ENCODE measurements at regions not wholly inside any gene's neighbourhood (a gene's known extent, or its start where the extent isn't known, plus 50 kb on each side); places are given as distances from the start of the nearest gene placed in this dataset.

DNA sequence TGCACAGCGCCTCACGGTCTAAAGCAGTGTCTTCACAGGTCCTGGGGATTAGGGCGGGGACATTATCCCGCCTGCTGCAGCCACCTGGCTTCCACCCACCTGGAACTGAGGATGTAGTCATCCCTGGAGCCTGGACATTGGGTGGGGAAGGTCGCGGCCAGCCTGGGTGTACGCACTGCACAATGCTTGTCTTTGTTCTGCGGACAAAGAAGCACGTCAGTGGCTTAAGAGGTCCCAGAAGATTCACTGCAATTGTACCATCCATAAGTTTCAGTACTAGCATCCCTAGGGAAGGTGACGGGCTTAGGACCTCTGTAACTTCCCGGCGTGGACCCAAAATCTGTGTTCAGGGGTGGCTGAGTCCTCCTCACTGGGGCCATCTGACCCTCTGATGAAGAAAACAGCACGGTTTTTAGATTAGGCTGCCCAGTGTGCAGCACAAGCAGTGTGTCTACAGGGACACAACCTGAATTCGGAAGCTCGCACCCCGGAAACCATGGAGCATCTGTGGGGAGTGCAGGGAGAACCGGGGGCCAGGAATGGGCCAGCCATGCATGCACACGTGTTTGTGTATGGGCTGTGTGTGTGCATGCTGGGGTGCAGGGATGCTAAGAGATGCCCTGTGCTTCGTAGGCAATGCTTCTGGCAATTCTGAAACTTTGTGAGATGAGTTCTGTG lies 342.6 kb upstream of the B3GAT1 start:
- in situ Hi-C loops (cut with MboI; ENCODE audit: low pct_ligation_motif_present in 1 of 4, low pct_unique_long_range_greater_than_20kb in 1 of 4, low sequenced_read_pairs in 3 of 4) (no loop called here), intact Hi-C loops (cut with DNase I; ENCODE audit: low total_unique reads) (no loop called here)
- H3K36me3 ChIP-seq, result no peaks in the 10 kb centered on the region
- no peak for DNase-seq
- H3K9me3 ChIP-seq, result no peaks in the 10 kb centered on the region
- H3K4me1 ChIP-seq, result no peaks in the 10 kb centered on the region
- no peak overlapping the region for H3K27ac ChIP-seq
- TF ChIP-seq POLR2A (IDR thresholded peaks at IDR 0.05), result no peak
- no peak for TF ChIP-seq EP300 (IDR thresholded peaks at IDR 0.05; ENCODE audit: low read depth)
- TF ChIP-seq POLR2AphosphoS5 (IDR thresholded peaks at IDR 0.05), result no peak
- TF ChIP-seq, protein P1, sequence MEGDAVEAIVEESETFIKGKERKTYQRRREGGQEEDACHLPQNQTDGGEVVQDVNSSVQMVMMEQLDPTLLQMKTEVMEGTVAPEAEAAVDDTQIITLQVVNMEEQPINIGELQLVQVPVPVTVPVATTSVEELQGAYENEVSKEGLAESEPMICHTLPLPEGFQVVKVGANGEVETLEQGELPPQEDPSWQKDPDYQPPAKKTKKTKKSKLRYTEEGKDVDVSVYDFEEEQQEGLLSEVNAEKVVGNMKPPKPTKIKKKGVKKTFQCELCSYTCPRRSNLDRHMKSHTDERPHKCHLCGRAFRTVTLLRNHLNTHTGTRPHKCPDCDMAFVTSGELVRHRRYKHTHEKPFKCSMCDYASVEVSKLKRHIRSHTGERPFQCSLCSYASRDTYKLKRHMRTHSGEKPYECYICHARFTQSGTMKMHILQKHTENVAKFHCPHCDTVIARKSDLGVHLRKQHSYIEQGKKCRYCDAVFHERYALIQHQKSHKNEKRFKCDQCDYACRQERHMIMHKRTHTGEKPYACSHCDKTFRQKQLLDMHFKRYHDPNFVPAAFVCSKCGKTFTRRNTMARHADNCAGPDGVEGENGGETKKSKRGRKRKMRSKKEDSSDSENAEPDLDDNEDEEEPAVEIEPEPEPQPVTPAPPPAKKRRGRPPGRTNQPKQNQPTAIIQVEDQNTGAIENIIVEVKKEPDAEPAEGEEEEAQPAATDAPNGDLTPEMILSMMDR (IDR thresholded peaks at IDR 0.05), result no peak
- 69% methylated on average over 18 of the region's 19 CpGs; no CpG with 5 or more reads in 1 of the 2 donors for WGBS, 2 donors (ENCODE audit: low coverage in 1 of 2)
- H3K27me3 ChIP-seq, result no peaks in the 10 kb centered on the region
- H3K4me3 ChIP-seq, result no peak overlapping the region

DNA sequence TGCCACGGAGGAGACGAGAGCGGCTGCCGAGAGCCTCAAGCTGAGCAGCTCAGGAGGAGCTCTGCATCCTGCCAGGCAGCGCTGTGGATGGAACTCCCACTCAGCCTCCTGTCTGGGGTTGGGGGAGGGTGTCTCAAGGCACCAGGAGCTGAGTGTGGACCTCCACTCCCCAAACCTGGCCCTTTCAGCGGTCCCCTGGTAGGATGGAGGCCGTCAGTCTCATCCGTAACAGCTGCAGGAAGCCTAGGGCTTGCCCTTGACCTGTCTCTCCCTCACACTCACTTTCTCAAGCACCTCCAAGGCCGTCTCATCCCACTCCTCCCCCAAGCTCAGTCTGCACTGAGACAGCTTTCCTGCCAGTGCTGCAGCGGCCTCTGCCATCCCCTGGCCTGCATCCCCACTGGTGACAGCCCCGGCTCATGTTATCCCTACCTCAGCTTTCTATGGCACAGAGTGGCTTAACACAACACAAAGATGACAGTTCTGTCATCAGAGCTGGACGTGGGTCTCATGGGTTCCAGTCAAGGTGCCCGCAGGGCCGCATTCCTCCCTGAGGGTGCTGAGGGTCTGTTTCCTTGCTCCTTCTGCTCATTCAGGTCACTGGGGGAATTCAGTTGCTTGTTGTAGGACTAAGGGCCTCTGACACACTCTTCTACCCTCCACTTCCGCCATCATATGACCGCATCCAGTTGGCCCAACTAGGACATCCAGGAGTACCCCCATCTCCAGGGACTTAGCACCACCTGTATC lies 341.9 kb upstream of the B3GAT1 start:
- 76% methylated on average over 16 of the region's 16 CpGs; no CpG with 5 or more reads in 1 of the 2 donors for WGBS, 2 donors (ENCODE audit: low coverage in 1 of 2)
- in situ Hi-C loops (cut with MboI; ENCODE audit: low pct_ligation_motif_present in 1 of 4, low pct_unique_long_range_greater_than_20kb in 1 of 4, low sequenced_read_pairs in 3 of 4) (no loop called here), intact Hi-C loops (cut with DNase I; ENCODE audit: low total_unique reads) (no loop called here)
- H3K4me3 ChIP-seq, result no peak overlapping the region
- DNase-seq, result no peak
- H3K4me1 ChIP-seq, result no peaks in the 10 kb centered on the region
- H3K9me3 ChIP-seq, result no peaks in the 10 kb centered on the region
- no peak overlapping the region for H3K27ac ChIP-seq
- TF ChIP-seq POLR2AphosphoS5 (IDR thresholded peaks at IDR 0.05) (no peak), POLR2A (IDR thresholded peaks at IDR 0.05) (no peak), EP300 (IDR thresholded peaks at IDR 0.05; ENCODE audit: low read depth) (no peak)
- TF ChIP-seq, protein P1 (IDR thresholded peaks at IDR 0.05), result no peak
- no peaks in the 10 kb centered on the region for H3K27me3 ChIP-seq
- no peaks in the 10 kb centered on the region for H3K36me3 ChIP-seq

DNA sequence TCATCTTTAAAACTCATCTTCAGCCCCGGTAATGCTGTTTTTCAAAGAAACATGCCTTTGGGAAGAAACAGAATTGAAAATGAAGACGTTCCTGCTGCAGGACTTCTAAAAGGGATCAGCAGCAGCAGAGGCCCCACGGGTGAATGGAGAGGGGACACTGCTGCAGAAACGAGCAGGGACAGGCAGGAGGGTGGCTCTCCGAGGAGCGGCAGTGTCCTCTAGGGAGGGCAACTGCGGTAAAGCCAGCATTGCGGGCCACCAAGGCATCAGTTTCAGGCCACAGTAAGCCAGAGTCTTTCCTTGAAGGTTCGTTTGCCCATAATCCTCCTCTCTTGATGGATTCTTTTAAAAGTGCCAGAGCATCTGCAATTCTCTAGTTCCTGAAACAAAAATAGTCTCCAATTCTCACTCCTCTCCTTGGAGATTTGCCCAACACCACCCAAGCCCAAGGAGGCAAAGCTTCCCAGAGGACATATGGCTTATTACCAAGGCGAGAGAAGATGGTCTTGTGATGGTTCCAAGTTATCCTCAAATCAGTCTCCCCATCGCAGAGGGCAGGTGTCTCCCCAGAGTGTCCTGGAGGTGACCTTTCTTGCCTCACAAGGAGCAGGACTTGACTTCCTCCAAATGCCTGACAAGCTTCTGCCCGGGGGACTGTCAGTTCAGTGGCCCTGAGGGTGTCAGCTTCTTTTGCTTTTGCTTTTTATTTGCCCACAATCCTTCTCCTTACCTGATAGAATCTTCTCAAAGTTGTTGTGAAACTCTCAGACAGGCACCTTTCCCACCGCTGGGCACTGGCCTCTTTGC lies 341.1 kb upstream of the B3GAT1 start:
- Histone ChIP-seq H3K9me3 (no peaks in the 10 kb centered on the region), H3K4me3 (no peak overlapping the region), H3K27ac (no peak overlapping the region), H3K27me3 (peaks cover 3% of the 10 kb centered on the region), H3K4me1 (no peaks in the 10 kb centered on the region), H3K36me3 (no peaks in the 10 kb centered on the region)
- in situ Hi-C loops (cut with MboI; ENCODE audit: low pct_ligation_motif_present in 1 of 4, low pct_unique_long_range_greater_than_20kb in 1 of 4, low sequenced_read_pairs in 3 of 4), result no loop called here
- intact Hi-C loops (cut with DNase I; ENCODE audit: low total_unique reads), result no loop called here
- WGBS, 2 donors (ENCODE audit: low coverage in 1 of 2), result 78 to 81% methylated on average over 4 to 13 of the region's 13 CpGs
- no peak for DNase-seq
- no peak for TF ChIP-seq EP300 (IDR thresholded peaks at IDR 0.05; ENCODE audit: low read depth)
- TF ChIP-seq, protein P1 (IDR thresholded peaks at IDR 0.05), result no peak
- TF ChIP-seq POLR2A (IDR thresholded peaks at IDR 0.05), result no peak
- no peak for TF ChIP-seq POLR2AphosphoS5 (IDR thresholded peaks at IDR 0.05)

DNA sequence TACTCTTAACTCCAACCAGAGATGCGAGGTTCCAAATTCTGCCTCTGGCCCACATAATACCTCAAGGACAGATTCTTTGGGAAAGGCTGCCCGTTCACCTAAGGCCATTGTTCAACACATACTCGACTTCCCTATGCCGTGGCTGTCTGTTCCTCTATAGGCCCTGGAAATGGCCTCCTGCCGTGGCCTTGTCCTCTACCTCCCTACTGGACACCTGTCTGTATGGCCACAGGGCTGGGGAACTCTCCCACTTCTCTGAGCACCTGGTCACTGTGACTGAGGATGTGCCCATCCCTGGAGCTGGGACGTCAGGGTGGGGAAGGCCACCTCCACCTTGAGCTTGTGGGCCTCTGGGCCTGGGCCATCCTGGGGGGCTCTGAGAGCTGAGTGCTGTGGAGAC lies 340.5 kb upstream of the B3GAT1 start:
- Histone ChIP-seq H3K36me3 (no peaks in the 10 kb centered on the region), H3K9me3 (no peaks in the 10 kb centered on the region), H3K27me3 (peaks cover 9% of the 10 kb centered on the region), H3K4me1 (no peaks in the 10 kb centered on the region), H3K4me3 (no peak overlapping the region), H3K27ac (no peak overlapping the region)
- DNase-seq, result no peak
- intact Hi-C loops (cut with DNase I; ENCODE audit: low total_unique reads), result no loop called here
- TF ChIP-seq POLR2AphosphoS5 (IDR thresholded peaks at IDR 0.05) (no peak), EP300 (IDR thresholded peaks at IDR 0.05; ENCODE audit: low read depth) (no peak), POLR2A (IDR thresholded peaks at IDR 0.05) (no peak)
- TF ChIP-seq, protein P1 (IDR thresholded peaks at IDR 0.05), result no peak
- 80% methylated on average over 1 to 6 of the region's 6 CpGs for WGBS, 2 donors (ENCODE audit: low coverage in 1 of 2)
- in situ Hi-C loops (cut with MboI; ENCODE audit: low pct_ligation_motif_present in 1 of 4, low pct_unique_long_range_greater_than_20kb in 1 of 4, low sequenced_read_pairs in 3 of 4), result no loop called here
